Stimulated activated CD4-positive, alpha-beta T cell treated with anti-CD3 and anti-CD28 coated beads, Interleukin-12 subunit alpha, Interleukin-12 subunit beta, amount 100 ng/mL, for 4 hours (primary cell): ENCODE measurements at regions not wholly inside any gene's neighbourhood (a gene's known extent, or its start where the extent isn't known, plus 50 kb on each side); places are given as distances from the start of the nearest gene placed in this dataset.
"Not testable (repeated sequence)": the region's sequence is repeated elsewhere in the genome, so short reads cannot be mapped to it uniquely, and the experiment has no call there.

ENCODE experiments used
- DNase-seq: peaks from one replicate; pipeline ENCODE4 v3.0.0-alpha.2; 2020

DNA sequence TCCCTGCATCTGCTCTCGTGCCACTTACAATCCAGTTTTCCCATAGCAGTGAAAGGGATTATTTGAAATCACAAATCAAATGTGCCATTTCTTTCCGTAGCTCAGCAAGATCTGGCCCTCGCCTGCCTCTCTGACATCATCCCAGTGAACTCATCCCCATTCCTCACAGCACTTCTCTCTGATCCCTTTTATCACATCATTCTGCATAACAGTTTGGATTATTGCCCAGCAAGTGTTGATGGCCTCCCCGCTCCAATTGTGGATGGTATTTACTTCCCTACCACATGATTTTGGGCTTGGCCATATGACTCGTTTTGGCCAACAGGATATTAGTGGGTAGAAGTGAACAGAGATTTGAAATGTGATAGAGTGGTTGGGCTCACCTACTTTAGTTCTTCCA lies 185.0 kb downstream of the NPIPA7 start:
- DNase-seq, result not testable (repeated sequence)

DNA sequence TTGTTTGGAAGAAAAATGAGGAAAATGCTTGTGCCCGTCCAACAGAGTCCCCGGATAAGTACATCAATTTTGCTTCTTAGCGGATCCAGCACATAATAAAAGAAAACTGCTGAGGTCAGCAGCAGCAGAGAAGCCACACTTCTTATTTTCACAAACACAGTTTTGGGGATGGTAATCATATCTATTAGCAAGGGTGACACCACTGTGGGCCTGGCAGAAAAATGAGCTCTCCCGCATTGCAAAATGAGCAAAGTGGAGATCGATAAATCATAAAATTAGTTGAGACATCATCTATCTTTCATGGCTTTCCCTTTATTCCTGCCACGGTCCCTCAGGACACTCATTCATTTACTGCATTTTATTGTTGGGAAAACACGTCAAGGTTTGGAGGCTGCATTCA lies 186.4 kb downstream of the NPIPA7 start:
- not testable (repeated sequence) for DNase-seq

GRCh38 chr16:16570055-16570454 lies 191.1 kb downstream of the NPIPA7 start:
- DNase-seq, result not testable (repeated sequence)

DNA sequence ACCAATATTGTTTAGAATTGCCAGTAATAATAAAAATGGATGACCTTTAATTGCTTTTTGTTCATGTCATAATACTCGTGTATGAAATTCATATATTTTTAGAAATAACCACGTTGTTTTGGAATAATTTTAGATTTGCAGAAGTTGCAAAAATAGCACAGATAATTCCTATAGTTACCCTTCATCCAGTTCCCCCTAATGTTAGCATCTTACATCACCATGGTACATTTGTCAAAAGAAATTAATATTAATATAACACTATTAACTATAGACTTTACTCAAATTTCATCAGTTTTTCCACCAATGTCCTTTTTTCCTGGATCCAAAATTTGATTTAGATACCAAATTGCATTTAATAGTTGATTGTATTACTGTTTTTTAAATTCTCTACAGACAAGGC lies 191.9 kb downstream of the NPIPA7 start:
- not testable (repeated sequence) for DNase-seq

- DNase-seq, result not testable (repeated sequence)
These were observed 193.3 kb downstream of the NPIPA7 start for GRCh38 chr16:16572130-16572774.

DNA sequence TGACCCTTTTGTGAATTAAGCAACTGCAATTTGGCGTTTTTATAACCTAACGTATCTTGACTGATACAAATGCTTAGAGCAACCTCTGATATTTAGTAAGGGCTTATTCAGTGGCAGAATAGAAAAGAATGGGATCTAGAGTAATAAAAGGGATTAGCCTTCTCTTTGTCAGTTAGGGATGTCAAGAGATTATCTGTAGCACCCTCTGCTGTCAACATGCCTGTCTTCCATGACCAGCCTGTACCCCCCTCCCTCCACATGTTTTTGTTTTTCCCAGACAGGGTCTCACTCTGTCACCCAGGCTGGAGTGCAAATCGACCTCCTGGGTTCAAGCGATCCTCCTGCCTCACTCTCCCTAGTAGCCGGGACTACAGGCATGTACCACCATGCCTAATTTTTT lies 198.1 kb downstream of the NPIPA7 start:
- DNase-seq, result not testable (repeated sequence)

GRCh38 chr16:16578701-16579100 lies 199.8 kb downstream of the NPIPA7 start:
- no peak for DNase-seq

GRCh38 chr16:16582916-16583315 lies 204.0 kb downstream of the NPIPA7 start:
- DNase-seq, result not testable (repeated sequence)

DNA sequence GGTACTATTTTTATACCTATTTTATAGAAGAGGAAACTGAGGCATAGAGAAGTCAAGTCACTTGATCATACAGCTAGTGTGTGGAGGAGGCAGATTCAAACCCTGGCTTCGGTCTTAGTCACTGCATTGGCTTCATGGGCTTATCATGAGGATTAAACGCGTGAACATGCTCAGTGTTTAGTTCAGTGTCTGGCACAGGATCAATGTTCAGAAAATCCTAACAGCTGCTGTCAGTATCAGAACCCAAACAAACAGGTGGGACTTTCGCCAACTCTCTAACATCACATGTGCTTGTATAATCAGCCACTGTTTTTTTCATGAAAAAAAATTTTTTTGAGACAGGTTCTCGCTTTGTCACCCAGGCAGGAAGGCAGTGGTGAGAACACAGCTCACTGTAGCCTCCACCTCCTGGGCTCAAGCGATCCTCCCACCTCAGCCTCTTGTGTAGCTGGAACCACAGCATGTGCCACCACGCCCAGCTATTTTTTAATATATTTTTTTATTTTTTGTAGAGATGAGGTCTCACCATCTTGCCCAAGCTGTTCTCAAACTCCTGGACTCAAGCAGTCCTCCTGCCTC lies 207.2 kb downstream of the NPIPA7 start:
- not testable (repeated sequence) for DNase-seq

GRCh38 chr16:16586969-16587368 lies 208.0 kb downstream of the NPIPA7 start:
- not testable (repeated sequence) for DNase-seq

GRCh38 chr16:16588436-16588835 lies 209.5 kb downstream of the NPIPA7 start:
- not testable (repeated sequence) for DNase-seq

- DNase-seq, result not testable (repeated sequence)
These were observed 211.8 kb downstream of the NPIPA7 start for GRCh38 chr16:16590654-16591318.

GRCh38 chr16:16593156-16593863 lies 214.4 kb downstream of the NPIPA7 start:
- DNase-seq, result peak; percentile 30

- not testable (repeated sequence) for DNase-seq
These were observed 216.2 kb downstream of the NPIPA7 start for GRCh38 chr16:16595029-16595718.

DNA sequence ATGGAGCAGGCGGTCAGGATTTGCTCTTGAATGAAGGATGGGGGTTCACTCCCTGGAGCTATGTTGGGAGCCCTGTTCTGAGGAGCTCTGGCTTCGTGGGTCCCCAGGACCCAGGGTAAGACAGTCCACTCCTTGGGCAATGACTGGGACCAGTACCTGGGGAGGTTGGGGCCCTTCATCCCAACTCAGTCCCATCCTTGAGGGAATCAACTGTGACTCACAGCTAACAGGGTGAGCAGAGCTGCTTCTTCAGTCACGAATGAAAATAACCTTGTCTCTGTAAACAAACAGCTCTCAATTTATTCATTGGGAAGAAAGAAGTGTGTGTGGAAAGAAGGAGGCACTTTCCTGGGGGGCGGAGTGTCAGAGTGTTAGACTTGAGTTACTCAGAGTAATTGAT lies 222.3 kb downstream of the NPIPA7 start:
- not testable (repeated sequence) for DNase-seq

GRCh38 chr16:16607401-16608082 lies 228.6 kb downstream of the NPIPA7 start:
- DNase-seq, result not testable (repeated sequence)

DNA sequence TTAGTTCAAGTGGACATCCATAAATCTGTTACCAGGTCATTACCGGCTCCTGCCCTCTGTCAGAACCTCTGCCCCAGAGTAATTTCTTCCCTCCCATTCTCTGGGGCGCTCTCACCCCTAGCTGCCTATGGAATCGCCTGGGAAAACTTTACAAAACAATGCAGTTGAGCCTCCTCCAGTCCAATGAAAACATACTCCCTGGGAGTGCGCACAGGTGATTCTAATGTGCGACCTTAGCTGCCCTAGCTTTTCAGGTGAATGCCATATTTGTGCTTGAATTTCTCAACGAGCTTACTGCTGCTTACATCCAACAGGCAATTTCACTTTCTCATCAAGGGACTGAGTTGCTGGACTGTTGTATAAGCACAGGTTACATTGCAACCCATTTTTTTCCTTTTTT lies 230.7 kb downstream of the NPIPA7 start:
- DNase-seq, result not testable (repeated sequence)

GRCh38 chr16:16610389-16610967 lies 231.5 kb downstream of the NPIPA7 start:
- DNase-seq, result not testable (repeated sequence)

DNA sequence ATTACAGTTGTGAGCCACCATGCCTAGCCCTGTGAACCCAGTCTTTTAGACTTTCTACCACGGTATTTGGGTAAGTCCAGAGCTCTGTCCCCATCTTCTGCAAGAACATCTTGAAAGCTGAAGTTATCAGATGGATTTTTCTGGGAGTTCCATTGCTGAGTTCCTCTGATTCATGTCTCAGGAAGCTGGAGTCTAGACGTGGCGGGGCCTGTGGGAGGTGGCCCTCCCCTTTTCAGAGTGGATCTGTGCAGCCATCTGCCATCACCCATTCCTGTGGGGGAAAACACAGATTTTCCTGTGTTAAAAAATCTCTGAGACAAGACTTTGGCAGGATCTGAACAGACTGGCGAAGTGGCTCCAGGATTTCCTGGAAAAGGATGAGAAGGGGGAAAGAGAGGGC lies 234.3 kb downstream of the NPIPA7 start:
- DNase-seq, result not testable (repeated sequence)

DNA sequence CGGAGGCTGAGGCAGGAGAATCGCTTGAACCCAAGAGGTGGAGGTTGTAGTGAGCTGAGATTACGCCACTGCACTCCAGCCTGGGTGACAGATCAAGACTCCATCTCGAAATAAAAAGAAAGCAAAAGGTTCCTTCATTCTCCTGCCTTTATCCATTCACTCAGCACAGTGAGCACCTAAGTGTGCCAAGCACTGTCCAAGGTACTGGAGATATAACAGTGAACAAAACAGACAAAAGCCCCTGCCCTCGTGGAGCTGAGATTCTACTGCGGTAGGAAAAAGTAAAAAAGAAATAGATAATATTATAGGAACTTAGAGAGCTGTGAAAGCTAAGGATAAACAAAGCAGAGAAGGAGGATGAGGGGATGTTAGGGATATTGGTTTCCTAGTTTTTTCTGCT lies 235.5 kb downstream of the NPIPA7 start:
- not testable (repeated sequence) for DNase-seq

GRCh38 chr16:16618963-16619465 lies 240.1 kb downstream of the NPIPA7 start:
- not testable (repeated sequence) for DNase-seq

DNA sequence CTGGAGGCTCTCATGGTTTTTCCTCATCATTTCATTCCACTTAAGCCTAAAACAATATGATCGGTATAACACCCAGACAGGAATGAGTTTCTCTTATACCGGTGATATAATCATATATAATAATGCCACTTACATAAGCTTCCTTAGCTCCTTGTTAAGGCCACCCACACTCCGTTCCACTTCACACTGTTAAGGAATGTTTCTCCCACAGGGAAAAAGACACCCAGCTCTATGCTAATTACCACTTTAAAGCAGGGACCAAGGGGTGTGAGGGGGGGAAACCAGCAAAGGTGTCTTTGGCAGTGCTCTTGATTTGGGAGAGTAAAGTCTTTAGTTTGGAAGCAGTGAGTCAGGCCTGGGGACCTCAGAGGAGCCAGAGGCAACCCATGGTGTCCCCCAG lies 245.4 kb downstream of the NPIPA7 start:
- DNase-seq, result not testable (repeated sequence)
